HEK293T (cell line): ENCODE measurements at regions not wholly inside any gene's neighbourhood (a gene's known extent, or its start where the extent isn't known, plus 50 kb on each side); places are given as distances from the start of the nearest gene placed in this dataset.

Source experiments
- CTCF ChIA-PET: fragments of 350-600 bp; formaldehyde crosslinking; extraction: SDS; loops from one replicate; lab custom pipeline; 2021; ENCODE audit warnings: antibody characterized with exemption, inconsistent platforms; lab: Yijun Ruan, JAX
- POLR2A ChIA-PET: fragments of 350-600 bp; formaldehyde crosslinking; extraction: SDS; loops from one replicate; lab custom pipeline; 2020; ENCODE audit warnings: antibody characterized with exemption, inconsistent platforms; lab: Yijun Ruan, JAX
- DNase-seq: peaks from one replicate; pipeline ENCODE4 v3.0.0; 2012; ENCODE audit warnings: mixed read lengths; ENCODE audit errors: extremely low spot score
- ARNT ChIP-seq: fragments of 450-650 bp; IDR thresholded peaks from 2 replicates; pipeline ENCODE4 v1.6.1; 2017; ENCODE audit warnings: mild to moderate bottlenecking
- BHLHE40 ChIP-seq: fragments of 450-650 bp; IDR thresholded peaks from 2 replicates; pipeline ENCODE4 v1.6.1; 2016; ENCODE audit warnings: mild to moderate bottlenecking, moderate library complexity, borderline replicate concordance
- CTBP1 ChIP-seq: fragments of 450-650 bp; IDR thresholded peaks from 2 replicates; pipeline ENCODE4 v1.6.1; 2016; ENCODE audit warnings: borderline replicate concordance
- ELF4 ChIP-seq: fragments of 450-650 bp; IDR thresholded peaks from 2 replicates; pipeline ENCODE4 v1.6.1; 2017; ENCODE audit warnings: antibody characterized with exemption
- FOXA1 ChIP-seq: fragments of 450-650 bp; IDR thresholded peaks from 2 replicates; pipeline ENCODE4 v1.6.1; 2016; ENCODE audit warnings: mild to moderate bottlenecking
- FOXK2 ChIP-seq: fragments of 450-650 bp; IDR thresholded peaks from 2 replicates; pipeline ENCODE4 v1.6.1; 2016; ENCODE audit warnings: mild to moderate bottlenecking
- FOXM1 ChIP-seq: fragments of 450-650 bp; IDR thresholded peaks from 2 replicates; pipeline ENCODE4 v1.6.1; 2017; ENCODE audit warnings: mild to moderate bottlenecking, borderline replicate concordance
- HDGF ChIP-seq: fragments of 450-650 bp; IDR thresholded peaks from 2 replicates; pipeline ENCODE4 v1.6.1; 2017; ENCODE audit warnings: antibody characterized with exemption, borderline replicate concordance
- L3MBTL2 ChIP-seq: fragments of 450-650 bp; conservative IDR thresholded peaks from 2 replicates; pipeline ENCODE4 v1.6.1; 2016; ENCODE audit warnings: mild to moderate bottlenecking
- LEF1 ChIP-seq: fragments of 450-650 bp; IDR thresholded peaks from 2 replicates; pipeline ENCODE4 v1.6.1; 2017; ENCODE audit warnings: mild to moderate bottlenecking, borderline replicate concordance
- NFRKB ChIP-seq: fragments of 450-650 bp; IDR thresholded peaks from 2 replicates; pipeline ENCODE4 v1.6.1; 2016; ENCODE audit warnings: mild to moderate bottlenecking, moderate library complexity
- PKNOX1 ChIP-seq: fragments of 450-650 bp; IDR thresholded peaks from 2 replicates; pipeline ENCODE4 v1.6.1; 2016
- SP1 ChIP-seq: fragments of 450-650 bp; IDR thresholded peaks from 2 replicates; pipeline ENCODE4 v1.6.1; 2017
- SUZ12 ChIP-seq: fragments of 450-650 bp; IDR thresholded peaks from 2 replicates; pipeline ENCODE4 v1.6.1; 2016; ENCODE audit warnings: mild to moderate bottlenecking
- TARDBP ChIP-seq: fragments of 450-650 bp; IDR thresholded peaks from 2 replicates; pipeline ENCODE4 v1.6.1; 2016
- ZNF384 ChIP-seq: fragments of 450-650 bp; IDR thresholded peaks from 2 replicates; pipeline ENCODE4 v1.6.1; 2016

DNA sequence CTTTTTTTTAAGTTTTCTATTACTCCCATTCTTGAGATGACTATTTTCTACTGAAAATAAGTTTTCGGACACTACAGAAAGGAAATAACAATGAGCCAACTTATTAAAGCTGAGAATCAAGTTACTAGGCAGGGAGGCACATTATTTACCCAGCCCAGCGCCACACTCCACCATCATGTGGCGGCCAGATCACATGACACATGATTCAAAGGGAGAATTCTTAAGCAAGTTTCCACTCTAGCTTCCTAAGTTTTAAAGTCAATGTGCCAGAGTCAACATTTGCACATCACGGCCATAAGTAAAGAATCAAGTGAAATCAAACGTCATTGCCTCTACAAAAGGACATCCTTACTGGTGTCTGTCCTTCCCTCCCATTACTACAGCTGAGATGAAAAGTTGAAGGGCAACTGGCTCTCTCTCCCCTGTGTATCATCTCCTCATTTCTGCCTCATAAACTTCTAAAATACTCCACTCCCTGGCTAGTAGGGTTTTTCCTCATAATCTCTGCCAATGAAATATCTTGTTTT lies 81.7 kb downstream of the KLF12 start:
- no peak for DNase-seq
- TF ChIP-seq CTBP1 (0 out of 2 replicates have a peak, but pooled peaks have one; percentile 4), FOXM1 (no peak)
- ChIA-PET POLR2A (no interaction called here), CTCF (interaction anchor here (0.6 to 1.4 kb wide), 2 partner anchors 10 to 1173 kb away, joined by 3 to 4 read pairs; no protein-coding TSS in a partner anchor)

DNA sequence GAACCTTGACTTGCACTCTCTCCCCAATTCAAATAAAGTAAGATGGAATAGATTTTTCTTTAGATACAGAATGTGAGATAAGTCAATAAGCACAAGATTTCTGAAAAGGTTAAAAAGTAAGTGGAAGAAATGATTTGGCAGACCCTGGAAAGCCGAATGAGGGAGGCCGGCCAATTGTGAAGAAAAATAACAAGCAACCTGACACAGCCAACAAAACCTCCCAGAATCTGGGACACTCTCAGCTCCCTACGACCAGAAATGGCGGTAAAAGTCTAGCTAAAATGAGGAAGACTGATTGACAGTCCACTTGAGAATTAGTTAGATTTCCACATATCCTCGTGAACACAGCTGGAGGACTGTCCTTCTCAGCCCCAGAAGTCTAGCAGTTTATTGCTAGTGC lies 85.4 kb downstream of the KLF12 start:
- no peak for TF ChIP-seq LEF1
- peak; percentile 50; the same call in 1 of the 2 replicates for TF ChIP-seq PKNOX1
- POLR2A ChIA-PET: interaction anchor here (0.6 kb wide), 1 partner anchor 1515 kb away, joined by 3 read pairs; no protein-coding TSS in a partner anchor
- CTCF ChIA-PET: no interaction called here
- DNase-seq: no peak

DNA sequence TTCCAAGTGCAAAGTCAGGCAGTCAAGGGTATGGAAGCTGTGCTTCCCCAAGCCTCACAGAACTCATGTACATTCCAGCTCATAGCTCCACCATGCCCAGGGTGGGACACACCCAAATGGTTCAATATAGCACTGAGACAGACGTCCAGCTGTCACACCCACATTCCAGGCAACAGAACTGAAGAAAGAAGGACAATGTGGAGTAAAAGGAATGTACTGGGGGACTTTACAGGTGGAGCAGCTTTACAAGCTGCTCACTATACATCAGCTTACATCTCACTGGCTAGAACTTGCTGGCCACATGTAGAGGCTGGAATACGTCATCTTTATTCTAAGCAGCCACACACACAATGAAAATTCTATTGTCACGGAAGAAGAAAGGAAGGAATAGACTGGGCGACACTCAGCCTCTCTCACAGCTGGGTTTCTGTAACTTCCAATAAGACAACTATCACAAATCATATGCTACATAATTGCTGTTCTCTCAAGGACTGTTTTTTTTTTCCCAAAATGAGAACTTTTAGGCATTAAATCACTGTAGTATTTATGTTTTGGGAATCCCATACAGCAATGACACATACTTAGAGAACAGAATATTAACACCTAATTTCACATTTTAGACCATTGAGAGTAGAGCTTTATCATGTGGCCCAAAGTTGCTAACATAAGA lies 86.1 kb downstream of the KLF12 start:
- DNase-seq: no peak
- ChIA-PET POLR2A (no interaction called here), CTCF (interaction anchor here (0.7 to 0.8 kb wide), 2 partner anchors 9 to 182 kb away, joined by 3 read pairs; no protein-coding TSS in a partner anchor)
- TF ChIP-seq PKNOX1 (no peak), BHLHE40 (no peak), HDGF (no peak), ELF4 (no peak), ZNF384 (no peak), TARDBP (no peak), CTBP1 (no peak), L3MBTL2 (no peak), LEF1 (no peak), SUZ12 (no peak), FOXM1 (no peak), NFRKB (no peak), FOXA1 (no peak), SP1 (no peak), FOXK2 (no peak), ARNT (no peak)

DNA sequence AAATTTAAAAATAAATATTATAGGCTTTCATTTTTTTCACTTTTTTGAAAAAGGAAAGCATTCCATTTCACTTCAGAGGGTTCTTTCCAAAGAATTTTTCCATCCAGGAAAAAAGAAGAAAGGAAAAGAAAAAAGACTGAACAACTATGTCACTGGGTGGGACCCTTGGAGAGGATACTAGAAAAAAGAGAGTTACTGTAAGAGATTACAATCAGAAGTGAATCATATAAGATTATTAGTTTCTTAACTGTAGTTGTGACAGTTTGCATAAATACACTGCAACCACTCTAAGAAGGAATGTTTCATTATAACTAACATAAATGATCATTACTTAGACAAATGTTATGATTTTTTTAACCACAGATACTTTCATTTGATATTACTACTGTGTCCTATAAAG lies 87.8 kb downstream of the KLF12 start:
- CTCF ChIA-PET: no interaction called here
- no peak for DNase-seq
- POLR2A ChIA-PET: no interaction called here
- TF ChIP-seq SUZ12 (no peak), BHLHE40 (no peak), NFRKB (no peak), ZNF384 (no peak), L3MBTL2 (no peak), PKNOX1 (no peak), HDGF (no peak), ELF4 (no peak), FOXM1 (no peak), SP1 (no peak), FOXK2 (no peak), CTBP1 (no peak), TARDBP (no peak), LEF1 (no peak), ARNT (no peak)

DNA sequence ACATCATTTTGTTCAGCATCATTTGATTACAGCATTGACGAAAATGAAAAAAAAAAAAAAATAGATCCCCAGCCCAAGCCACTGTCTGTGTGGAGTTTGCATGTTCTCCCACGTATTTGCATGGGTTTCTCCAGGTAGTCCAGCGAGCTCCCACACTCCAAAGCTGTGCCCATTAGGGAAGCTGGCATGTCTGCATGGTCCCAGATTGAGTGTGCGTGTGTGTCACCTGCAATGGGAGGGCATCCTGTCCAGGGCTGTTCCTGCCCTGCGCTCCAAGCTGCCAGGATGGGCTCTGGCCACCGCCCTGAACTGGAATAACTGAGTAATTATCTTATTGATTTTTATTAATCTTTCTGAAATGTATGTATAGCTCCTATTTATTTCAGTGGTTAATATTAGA lies 88.6 kb downstream of the KLF12 start:
- ChIA-PET CTCF (interaction anchor here (0.5 kb wide), 1 partner anchor 290 kb away, joined by 3 read pairs; no protein-coding TSS in a partner anchor), POLR2A (no interaction called here)
- no peak for DNase-seq
- TF ChIP-seq PKNOX1 (no peak), ELF4 (no peak), BHLHE40 (no peak), FOXK2 (no peak), SP1 (no peak), HDGF (no peak), ARNT (no peak), ZNF384 (no peak), CTBP1 (no peak), FOXA1 (no peak)

DNA sequence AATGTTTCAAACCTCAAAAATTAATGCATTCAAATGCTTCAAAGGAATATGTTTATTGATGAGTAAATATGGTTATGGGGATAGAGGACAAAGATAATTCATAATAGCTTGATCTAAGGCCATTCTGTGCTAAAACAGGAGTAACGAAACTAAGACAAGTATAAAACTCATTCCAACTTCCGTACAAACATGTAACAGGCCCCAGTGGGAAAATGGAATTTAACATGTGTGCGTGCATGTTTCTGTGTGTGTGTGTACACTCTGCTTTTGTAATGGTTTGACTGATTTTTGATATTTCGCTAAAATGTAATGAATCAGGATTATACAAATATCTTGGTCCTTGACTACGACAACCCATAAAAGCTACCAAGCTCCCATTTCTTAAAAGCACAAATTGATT lies 91.0 kb downstream of the KLF12 start:
- POLR2A ChIA-PET: no interaction called here
- CTCF ChIA-PET: interaction anchor here (1.7 kb wide), 1 partner anchor 9 kb away, joined by 4 read pairs; no protein-coding TSS in a partner anchor
- DNase-seq: no peak
- TF ChIP-seq TARDBP: no peak
- TF ChIP-seq CTBP1: no peak
- TF ChIP-seq PKNOX1: no peak
- no peak for TF ChIP-seq FOXA1
- no peak for TF ChIP-seq BHLHE40
- no peak for TF ChIP-seq FOXK2
- TF ChIP-seq NFRKB: no peak
